SIG-M5 treated with dmso at 0.1 percent for 504 hours (cell line): ENCODE measurements at regions not wholly inside any gene's neighbourhood (a gene's known extent, or its start where the extent isn't known, plus 50 kb on each side); places are given as distances from the start of the nearest gene placed in this dataset.
"Not testable (repeated sequence)": the region's sequence is repeated elsewhere in the genome, so short reads cannot be mapped to it uniquely, and the experiment has no call there.

Source experiments
- DNase-seq: peaks from one replicate; lab custom pipeline; 2025; ENCODE audit not compliant: unreplicated experiment; lab: John Stamatoyannopoulos, UW

GRCh38 chr4:126986828-126987227, 645.9 kb upstream of the INTU start:
- DNase-seq: no peak

GRCh38 chr4:126991965-126992364, 640.8 kb upstream of the INTU start:
- no peak for DNase-seq

GRCh38 chr4:126992910-126993309, 639.8 kb upstream of the INTU start:
- DNase-seq: no peak

- DNase-seq: no peak
Measured at GRCh38 chr4:126993351-126993750, 639.4 kb upstream of the INTU start.

GRCh38 chr4:126995235-126995634, 637.5 kb upstream of the INTU start:
- DNase-seq: no peak

- no peak for DNase-seq
Measured at GRCh38 chr4:127000110-127000509, 632.6 kb upstream of the INTU start.

GRCh38 chr4:127000846-127001245, 631.9 kb upstream of the INTU start:
- DNase-seq: no peak

- DNase-seq: no peak
Measured at GRCh38 chr4:127001933-127002332, 630.8 kb upstream of the INTU start.

GRCh38 chr4:127006446-127006877, 626.3 kb upstream of the INTU start:
- DNase-seq: no peak

GRCh38 chr4:127007305-127007704, 625.5 kb upstream of the INTU start:
- DNase-seq: no peak

GRCh38 chr4:127012549-127012948, 620.2 kb upstream of the INTU start:
- DNase-seq: no peak

- DNase-seq: peak; percentile 6
Measured at GRCh38 chr4:127015667-127016117, 617.1 kb upstream of the INTU start.

GRCh38 chr4:127018381-127018780, 614.4 kb upstream of the INTU start:
- DNase-seq: no peak

- DNase-seq: not testable (repeated sequence)
Measured at GRCh38 chr4:127020831-127021230, 611.9 kb upstream of the INTU start.

- DNase-seq: no peak
Measured at GRCh38 chr4:127036296-127036695, 596.5 kb upstream of the INTU start.

- no peak for DNase-seq
Measured at GRCh38 chr4:127045861-127046260, 586.9 kb upstream of the INTU start.

- no peak for DNase-seq
Measured at GRCh38 chr4:127047930-127048329, 584.8 kb upstream of the INTU start.

- DNase-seq: no peak
Measured at GRCh38 chr4:127048376-127049044, 584.2 kb upstream of the INTU start.

- no peak for DNase-seq
Measured at GRCh38 chr4:127049526-127049925, 583.2 kb upstream of the INTU start.

- DNase-seq: no peak
Measured at GRCh38 chr4:127052742-127053141, 580.0 kb upstream of the INTU start.

GRCh38 chr4:127055357-127055756, 577.4 kb upstream of the INTU start:
- no peak for DNase-seq

GRCh38 chr4:127069675-127070074, 563.1 kb upstream of the INTU start:
- no peak for DNase-seq

- no peak for DNase-seq
Measured at GRCh38 chr4:127071443-127071842, 561.3 kb upstream of the INTU start.
